Activated T-cell treated with anti-CD3 and anti-CD28 coated beads for 1 hour (primary cell): ENCODE measurements at regions not wholly inside any gene's neighbourhood (a gene's known extent, or its start where the extent isn't known, plus 50 kb on each side); places are given as distances from the start of the nearest gene placed in this dataset.
"Not testable (repeated sequence)": the region's sequence is repeated elsewhere in the genome, so short reads cannot be mapped to it uniquely, and the experiment has no call there.

Experiments
- DNase-seq: peaks from one replicate; pipeline ENCODE4 v3.0.0-alpha.2; 2020; ENCODE audit warnings: low read depth

GRCh38 chr20:4635781-4636180 lies 50.5 kb upstream of the PRNP start:
- no peak for DNase-seq

GRCh38 chr20:4635342-4635741 lies 50.9 kb upstream of the PRNP start:
- no peak for DNase-seq

- no peak for DNase-seq
Observed at GRCh38 chr20:4633780-4634179, 52.5 kb upstream of the PRNP start.

- no peak for DNase-seq
Observed at GRCh38 chr20:4633379-4633778, 52.9 kb upstream of the PRNP start.

- DNase-seq, result no peak
Observed at GRCh38 chr20:4632876-4633275, 53.4 kb upstream of the PRNP start.

- DNase-seq, result no peak
Observed at GRCh38 chr20:4626228-4626627, 60.0 kb upstream of the PRNP start.

- no peak for DNase-seq
Observed at GRCh38 chr20:4625687-4626086, 60.6 kb upstream of the PRNP start.

- not testable (repeated sequence) for DNase-seq
Observed at GRCh38 chr20:4624675-4625336, 61.5 kb upstream of the PRNP start.

GRCh38 chr20:4619144-4619543 lies 67.1 kb upstream of the PRNP start:
- not testable (repeated sequence) for DNase-seq

- no peak for DNase-seq
Observed at GRCh38 chr20:4617484-4617883, 68.8 kb upstream of the PRNP start.

- DNase-seq, result no peak
Observed at GRCh38 chr20:4617019-4617418, 69.2 kb upstream of the PRNP start.

GRCh38 chr20:4613718-4614620 lies 72.3 kb upstream of the PRNP start:
- DNase-seq, result peak; percentile 62

- DNase-seq, result no peak
Observed at GRCh38 chr20:4613184-4613583, 73.1 kb upstream of the PRNP start.

- DNase-seq, result no peak
Observed at GRCh38 chr20:4610871-4611270, 75.4 kb upstream of the PRNP start.

GRCh38 chr20:4609511-4609910 lies 76.7 kb upstream of the PRNP start:
- DNase-seq, result no peak

GRCh38 chr20:4608861-4609260 lies 77.4 kb upstream of the PRNP start:
- no peak for DNase-seq

- DNase-seq, result peak; percentile 27
Observed at GRCh38 chr20:4607287-4607713, 79.0 kb upstream of the PRNP start.

GRCh38 chr20:4606051-4606450 lies 80.2 kb upstream of the PRNP start:
- no peak for DNase-seq

- no peak for DNase-seq
Observed at GRCh38 chr20:4605166-4605565, 81.1 kb upstream of the PRNP start.

GRCh38 chr20:4604580-4604979 lies 81.7 kb upstream of the PRNP start:
- no peak for DNase-seq

- DNase-seq, result no peak
Observed at GRCh38 chr20:4603724-4604123, 82.5 kb upstream of the PRNP start.

GRCh38 chr20:4602297-4602631 lies 84.0 kb upstream of the PRNP start:
- no peak for DNase-seq

GRCh38 chr20:4601630-4602296 lies 84.5 kb upstream of the PRNP start:
- DNase-seq, result no peak
